ENCODE measurements at regions not wholly inside any gene's neighbourhood (a gene's known extent, or its start where the extent isn't known, plus 50 kb on each side); places are given as distances from the start of the nearest gene placed in this dataset.

DNA sequence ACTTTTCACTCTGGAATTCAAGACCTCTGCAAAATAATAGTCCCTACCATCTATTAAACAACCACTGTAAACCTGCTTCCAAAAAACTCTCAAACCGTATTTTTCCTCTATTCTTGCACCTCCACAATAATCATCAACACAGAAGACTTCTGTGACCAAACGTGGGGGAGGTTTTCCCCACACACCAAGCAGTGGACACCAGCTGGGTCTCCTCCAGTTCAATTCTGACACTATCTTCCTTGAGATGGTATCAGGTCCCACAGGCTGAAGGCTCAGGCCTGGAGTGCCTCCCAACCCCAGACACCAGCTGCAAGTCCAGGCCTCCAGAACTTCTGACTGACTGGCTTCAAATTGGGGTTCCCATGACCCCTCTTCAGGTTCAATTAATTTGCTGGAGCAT is 89.6 kb upstream of the RAP2B start:
- no peak for DNase-seq (ENCODE audit: low read depth, low spot score)

DNA sequence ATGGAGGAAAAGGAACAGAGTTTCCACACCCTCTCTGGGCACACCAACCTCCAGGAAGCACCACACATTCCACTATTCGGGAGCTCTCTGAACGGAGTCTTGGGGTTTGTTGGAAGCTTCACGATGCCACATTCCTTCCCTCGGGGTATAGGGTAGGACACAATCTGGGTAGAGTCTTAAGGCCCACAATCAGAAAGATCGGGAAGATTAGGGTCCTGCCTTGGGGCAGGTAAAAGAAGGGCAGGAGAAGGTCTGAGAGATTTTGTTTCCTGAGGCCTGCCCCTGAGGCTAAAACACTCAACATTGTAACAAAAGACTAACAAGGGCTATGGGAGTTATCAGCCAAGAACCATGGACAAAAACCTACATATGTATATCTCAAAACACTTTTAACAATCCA is 89.2 kb upstream of the RAP2B start:
- DNase-seq (ENCODE audit: low read depth, low spot score) = no peak

DNA sequence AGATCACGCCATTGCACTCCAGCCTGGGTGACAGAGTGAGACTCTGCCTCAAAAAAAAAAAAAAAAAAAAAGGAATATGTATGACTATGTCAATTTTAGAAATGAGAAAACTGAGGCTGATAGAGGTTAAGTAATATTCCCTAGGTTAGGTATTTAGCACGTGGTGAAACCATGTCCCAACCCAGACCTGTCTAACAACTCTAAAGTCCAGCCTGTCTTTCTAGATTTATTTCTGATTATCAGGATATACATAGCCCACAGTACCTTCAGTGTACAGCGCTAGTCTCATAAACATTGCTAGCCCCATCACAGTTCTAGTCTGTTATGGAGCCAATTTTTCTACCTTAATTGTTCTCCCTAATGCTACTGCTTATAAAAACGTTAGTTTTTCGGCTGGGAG is 88.4 kb upstream of the RAP2B start:
- no peak for DNase-seq (ENCODE audit: low read depth, low spot score)

DNA sequence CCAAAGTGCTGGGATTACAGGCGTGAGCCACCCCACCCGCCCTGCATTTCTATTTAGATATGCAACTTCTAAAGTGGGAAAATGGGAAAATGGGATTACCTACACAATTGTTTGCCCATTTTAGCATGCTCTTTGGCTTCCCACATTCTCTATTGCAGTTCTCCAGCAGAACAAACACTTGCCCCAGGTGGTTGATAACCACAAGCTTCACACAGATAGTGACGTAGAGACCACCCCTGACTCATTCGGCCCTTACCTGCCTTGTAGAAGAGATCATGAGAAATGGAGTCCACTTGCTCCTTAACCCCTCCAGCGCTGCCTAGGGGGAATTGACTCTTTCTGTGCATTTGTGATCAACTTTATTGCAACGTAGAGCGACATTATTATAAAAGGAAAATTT is 83.2 kb upstream of the RAP2B start:
- DNase-seq (ENCODE audit: low read depth, low spot score) = no peak

DNA sequence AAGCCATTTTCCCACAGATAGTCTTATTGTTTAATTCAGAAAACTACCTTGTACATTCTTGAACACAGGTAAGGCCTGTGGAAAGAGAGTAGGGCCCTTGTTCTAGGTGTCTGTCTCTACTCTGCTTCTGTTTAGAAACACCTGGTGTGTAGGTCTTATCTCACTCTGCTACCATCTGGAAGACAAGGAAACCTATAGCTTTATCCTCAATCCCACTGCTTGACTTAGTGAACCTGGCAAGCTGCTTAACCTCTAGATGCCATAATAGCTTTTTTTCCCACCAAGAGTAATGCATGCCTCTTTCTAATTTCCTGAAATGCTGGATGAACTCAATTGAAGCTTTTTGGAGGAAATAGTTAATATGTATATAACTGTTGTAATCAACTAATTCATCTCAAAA is 82.6 kb upstream of the RAP2B start:
- DNase-seq (ENCODE audit: low read depth, low spot score) = no peak

DNA sequence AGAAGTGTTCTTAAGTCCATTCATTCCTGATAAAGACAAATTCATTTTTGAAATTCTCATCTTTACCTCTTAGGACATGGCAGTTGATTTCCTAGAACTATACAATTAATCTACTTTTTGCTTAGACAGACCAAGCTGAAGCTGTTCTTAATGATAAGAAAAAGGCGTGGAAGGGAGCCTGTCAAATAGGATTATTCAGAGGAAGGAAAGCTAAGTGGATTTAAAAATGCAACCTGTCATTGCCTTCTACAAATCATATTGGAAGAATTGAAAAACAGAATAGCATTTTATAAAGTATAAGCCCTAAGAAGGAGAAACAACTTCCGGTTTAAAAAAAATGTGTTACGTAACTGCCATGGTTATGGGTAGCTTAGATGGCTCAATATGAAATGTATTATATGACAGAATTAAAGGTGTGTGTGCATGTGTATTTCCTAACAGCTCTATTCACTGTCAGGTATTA is 81.2 kb upstream of the RAP2B start:
- no peak for DNase-seq (ENCODE audit: low read depth, low spot score)

DNA sequence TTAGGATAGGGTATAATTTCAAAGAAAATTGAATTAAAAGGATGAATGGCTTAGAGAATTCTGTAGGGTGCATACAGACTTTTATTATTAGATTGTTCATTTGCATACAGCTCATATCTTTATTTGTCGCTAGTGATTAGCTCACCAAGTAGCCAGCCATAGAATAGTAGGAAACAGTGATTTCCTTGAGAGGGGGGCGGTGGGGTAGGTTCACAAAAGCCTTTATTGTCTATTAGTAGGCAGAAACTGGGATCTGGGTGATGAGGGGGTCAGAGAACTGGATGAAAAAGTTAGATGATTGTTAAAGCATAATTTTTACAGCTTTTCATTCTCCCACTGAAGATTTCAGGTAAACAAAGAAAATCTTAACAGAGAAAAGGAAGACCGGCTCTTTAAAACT is 77.6 kb upstream of the RAP2B start:
- no peak for DNase-seq (ENCODE audit: low read depth, low spot score)

DNA sequence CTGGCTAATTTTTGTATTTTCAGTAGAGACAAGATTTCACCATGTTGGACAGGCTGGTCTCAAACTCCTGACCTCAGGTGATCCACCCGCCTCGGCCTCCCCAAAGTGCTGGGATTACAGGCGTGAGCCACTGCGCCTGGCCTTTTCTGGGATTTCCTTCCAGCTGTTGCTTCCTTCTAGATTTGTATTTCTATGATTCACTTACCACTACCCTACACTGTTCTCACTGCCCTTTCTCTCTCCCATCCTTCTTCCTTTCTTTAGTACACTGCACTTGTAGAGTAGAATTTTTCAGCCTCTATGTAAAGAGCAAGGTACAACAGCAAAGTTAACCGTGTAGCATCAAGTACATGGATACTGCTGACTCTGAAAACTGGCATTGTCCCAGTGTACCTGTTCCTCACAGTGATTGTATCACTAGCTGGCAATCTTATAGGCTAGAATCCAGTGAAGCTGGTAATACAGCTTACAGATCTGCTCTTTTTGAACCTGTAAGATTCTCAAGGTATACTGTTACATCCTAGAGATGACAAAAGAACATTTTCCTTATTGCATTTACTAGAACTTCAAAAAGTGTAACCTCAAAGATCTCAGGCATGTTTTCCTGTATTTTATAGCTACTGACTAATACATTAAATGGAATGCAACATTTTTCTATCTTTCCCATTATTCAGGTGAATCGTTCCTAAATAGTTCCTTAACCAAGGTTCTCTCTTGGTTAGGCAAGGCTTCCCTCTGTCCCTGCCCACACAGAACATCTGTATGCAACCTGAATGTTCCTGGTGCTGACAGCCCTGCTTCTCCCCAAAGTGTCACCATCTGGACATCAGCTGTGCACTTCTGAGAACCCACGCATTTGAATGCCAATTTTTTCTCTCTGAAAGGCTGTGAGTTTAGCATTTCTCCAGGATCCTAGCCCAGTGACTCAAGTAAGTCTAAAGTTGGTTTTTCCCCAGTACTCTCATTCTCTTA is 74.1 kb upstream of the RAP2B start:
- no peak for DNase-seq (ENCODE audit: low read depth, low spot score)

DNA sequence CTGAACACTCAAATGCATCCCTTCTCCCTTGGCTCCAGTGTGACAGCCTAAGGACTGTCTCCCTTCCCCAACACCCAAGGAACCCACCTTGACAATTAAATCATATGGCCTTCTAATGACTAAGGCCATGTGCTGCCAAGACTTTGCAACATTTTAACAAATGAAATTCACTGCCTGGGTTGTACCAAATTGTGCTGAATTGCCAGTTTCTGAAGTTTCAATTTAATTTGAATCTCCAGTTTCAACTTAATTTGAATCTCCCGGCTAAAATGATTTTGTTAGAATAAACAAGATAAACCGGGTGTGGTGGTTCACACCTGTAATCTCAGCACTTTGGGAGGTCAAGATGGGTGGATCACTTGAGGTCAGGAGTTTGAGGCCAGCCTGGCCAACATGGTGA is 72.4 kb upstream of the RAP2B start:
- DNase-seq (ENCODE audit: low read depth, low spot score) = no peak

DNA sequence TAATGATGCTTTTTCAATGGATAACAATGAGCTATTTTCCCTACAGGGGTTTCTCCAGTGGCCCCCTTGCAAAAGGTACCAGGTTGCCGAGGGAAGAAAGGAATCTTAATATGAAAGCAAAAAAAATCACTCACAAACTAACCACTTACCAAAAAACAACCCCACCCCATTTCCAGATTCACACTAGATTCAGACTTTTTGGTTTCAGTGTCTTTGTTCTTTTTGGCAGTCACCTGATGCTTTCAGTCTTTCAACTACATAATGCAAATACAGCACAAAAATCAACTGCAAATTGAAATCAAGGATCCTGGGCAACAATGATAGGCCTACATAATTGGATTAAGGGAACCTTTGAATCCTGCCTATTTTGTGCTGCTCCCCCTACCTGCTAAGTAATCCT is 71.1 kb upstream of the RAP2B start:
- DNase-seq (ENCODE audit: low read depth, low spot score) = no peak

DNA sequence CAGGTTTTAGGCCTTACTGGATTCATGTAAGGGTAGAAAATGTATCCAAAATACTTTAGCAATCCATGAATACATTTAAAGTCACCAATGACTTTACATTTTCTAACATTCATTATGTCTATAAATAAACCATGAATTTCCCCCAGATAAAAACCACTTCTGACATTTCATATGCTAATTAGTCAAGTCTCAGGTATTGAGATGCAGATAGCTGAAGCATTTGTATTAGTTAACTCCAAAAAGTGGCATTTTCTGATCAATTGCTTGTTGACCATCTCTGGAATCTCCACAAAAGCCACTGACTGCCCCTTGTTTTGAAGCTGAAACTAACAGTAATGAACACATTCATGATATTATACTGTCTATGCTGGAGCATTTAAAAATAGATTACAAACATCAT is 68.4 kb upstream of the RAP2B start:
- no peak for DNase-seq (ENCODE audit: low read depth, low spot score)

DNA sequence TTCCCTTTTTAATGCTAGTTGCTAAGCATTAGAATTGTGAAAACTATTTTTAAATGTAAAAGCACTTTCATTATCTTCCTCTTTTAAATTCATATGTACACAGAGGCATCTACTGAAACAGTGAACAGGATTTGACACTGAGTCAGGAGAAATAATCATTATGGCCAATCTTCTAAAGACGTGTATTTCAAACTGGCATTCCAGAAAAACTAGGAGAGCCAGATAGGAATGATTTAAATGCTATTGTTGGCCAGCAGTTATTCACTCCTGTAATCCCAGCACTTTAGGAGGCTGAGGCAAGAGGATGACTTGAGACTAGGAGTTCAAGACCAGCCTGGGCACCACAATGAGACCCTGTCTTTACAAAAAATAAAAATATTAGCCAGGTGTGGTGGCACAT is 67.6 kb upstream of the RAP2B start:
- no peak for DNase-seq (ENCODE audit: low read depth, low spot score)

DNA sequence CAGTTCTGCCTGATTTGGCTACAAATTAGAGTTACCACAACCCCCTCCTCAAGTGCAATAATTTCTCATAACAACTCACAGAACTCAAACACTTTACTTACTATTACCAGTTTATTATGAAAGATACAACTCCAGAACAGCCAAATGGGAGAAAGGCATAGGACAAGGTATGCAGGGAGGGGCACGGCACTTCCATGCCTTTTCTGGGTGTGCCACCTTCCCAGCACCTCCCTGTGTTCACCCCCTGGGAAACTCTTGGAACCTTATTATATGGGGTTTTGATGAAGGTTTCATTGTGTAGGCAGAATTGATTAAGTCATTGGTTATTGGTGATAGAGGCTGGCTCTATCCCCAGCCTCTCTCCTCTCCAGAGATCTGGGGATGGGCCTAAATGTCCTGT is 66.6 kb upstream of the RAP2B start:
- no peak for DNase-seq (ENCODE audit: low read depth, low spot score)

DNA sequence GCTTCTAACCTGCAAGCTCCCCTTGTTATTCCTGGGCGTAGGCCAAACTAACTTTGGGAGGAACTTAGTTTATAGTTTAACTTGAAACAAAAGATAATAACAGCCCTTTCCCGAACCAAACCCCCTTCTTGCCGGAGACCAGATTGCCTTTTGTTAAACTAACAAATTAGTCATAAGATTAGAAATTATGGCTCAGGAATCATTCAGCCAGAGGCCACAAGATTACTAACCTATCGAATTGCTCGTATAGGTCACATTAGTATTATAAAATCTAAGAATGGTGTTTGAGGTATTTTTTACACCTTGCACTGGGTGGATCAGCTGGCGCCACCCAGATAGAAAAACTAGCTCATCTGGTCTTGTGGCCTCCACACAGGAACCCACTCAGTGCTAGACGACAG is 65.3 kb upstream of the RAP2B start:
- no peak for DNase-seq (ENCODE audit: low read depth, low spot score)

DNA sequence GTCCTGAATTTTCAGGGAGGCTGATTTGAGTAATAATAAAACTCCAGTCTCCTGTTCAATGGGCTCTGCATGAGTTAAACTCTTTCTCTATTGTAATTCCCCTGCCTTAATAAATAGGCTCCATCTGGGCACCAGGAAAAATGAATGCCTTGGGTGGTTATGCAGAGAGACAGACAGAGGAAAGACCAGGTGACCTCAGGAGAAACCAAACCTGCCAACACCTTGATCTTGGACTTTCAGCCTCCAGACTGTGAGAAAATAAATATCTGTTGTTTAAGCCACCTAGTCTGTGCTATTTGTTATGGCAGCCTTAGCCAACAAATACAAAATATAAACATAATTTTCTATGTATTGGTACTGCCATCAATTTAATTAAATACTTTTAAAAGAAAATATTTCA is 64.8 kb upstream of the RAP2B start:
- DNase-seq (ENCODE audit: low read depth, low spot score) = no peak

DNA sequence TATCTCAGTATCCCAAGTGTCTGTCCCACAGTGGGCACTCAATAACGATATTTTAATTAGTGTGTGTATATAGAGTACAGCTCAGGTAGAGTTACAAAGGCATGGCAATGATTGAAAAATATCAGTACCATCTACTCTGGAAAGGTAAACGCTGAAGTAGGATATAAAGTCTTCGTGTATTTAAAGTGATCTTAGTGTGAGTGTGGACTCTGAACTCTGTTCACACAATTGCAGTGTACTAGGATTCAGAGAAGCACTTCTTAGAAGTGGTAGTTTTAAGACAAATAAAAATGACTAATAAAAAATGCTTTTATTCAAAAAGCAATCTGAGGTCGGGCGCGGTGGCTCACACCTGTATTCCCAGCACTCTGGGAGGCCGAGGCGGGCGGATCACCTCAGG is 62.9 kb upstream of the RAP2B start:
- DNase-seq (ENCODE audit: low read depth, low spot score) = no peak

DNA sequence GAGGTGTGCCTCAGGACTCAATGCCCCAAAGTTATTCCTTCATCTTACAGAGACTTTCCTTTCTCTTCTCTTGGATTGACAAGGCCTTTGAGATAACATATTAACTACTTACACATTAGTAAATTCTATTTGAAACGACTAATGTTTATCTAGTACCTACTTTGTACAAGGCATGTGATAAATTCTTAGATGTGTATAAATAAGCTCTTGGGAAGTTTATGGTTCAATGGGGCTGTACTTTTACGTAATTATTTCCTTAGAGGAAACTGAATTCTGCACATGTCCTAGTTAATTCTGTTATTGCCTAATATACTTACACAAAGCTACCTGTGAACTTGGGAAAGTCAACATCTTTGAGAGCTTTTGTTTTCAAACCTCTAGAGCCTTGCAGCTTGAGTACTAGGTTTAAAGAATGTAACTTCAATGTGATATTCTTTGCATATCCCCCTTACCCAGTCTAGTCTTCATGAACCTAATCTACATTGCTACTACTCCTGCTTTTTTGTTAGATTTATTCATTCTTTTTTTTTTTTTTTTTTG is 58.5 kb upstream of the RAP2B start:
- no peak for DNase-seq (ENCODE audit: low read depth, low spot score)

DNA sequence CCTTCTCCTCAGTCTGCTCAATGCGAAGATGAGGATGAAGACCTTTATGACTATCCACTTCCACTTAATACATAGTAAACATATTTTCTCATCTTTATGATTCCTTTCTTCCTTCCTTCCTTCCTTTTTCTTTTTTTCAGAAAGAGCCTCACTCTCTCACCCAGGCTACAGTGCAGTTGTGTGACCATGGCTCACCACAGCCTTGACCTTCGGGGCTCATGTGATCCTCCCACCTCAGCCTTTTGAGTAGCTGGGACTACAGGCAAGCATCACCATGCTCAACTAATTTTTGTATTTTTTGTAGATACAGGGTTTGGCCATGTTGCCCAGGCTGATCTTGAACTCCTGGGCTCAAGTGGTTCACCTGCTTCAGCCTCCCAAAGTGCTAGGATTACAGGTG is 52.0 kb upstream of the RAP2B start:
- DNase-seq (ENCODE audit: low read depth, low spot score) = no peak

DNA sequence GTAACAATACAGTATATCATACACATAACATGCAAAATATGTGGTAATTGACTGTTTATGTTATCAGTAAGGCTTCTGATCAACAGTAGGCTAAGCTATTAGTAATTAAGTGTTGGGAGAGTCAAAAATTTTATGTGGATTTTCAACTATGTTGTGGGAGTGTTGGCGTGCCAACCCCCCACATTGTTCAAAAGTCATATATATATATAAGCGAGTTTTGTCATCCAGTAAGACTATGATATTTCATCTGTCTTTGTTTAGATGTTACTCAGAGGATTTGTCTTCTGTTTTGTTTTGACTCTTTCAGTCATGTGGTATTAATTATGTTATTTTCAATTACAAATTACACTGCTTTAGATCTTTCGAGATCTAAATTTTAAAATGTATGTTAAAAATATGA is 51.0 kb upstream of the RAP2B start:
- DNase-seq (ENCODE audit: low read depth, low spot score) = no peak

All from brain pericyte (primary cell).